ENCODE measurements at regions not wholly inside any gene's neighbourhood (a gene's known extent, or its start where the extent isn't known, plus 50 kb on each side); places are given as distances from the start of the nearest gene placed in this dataset.
"Not testable (repeated sequence)": the region's sequence is repeated elsewhere in the genome, so short reads cannot be mapped to it uniquely, and the experiment has no call there.

DNA sequence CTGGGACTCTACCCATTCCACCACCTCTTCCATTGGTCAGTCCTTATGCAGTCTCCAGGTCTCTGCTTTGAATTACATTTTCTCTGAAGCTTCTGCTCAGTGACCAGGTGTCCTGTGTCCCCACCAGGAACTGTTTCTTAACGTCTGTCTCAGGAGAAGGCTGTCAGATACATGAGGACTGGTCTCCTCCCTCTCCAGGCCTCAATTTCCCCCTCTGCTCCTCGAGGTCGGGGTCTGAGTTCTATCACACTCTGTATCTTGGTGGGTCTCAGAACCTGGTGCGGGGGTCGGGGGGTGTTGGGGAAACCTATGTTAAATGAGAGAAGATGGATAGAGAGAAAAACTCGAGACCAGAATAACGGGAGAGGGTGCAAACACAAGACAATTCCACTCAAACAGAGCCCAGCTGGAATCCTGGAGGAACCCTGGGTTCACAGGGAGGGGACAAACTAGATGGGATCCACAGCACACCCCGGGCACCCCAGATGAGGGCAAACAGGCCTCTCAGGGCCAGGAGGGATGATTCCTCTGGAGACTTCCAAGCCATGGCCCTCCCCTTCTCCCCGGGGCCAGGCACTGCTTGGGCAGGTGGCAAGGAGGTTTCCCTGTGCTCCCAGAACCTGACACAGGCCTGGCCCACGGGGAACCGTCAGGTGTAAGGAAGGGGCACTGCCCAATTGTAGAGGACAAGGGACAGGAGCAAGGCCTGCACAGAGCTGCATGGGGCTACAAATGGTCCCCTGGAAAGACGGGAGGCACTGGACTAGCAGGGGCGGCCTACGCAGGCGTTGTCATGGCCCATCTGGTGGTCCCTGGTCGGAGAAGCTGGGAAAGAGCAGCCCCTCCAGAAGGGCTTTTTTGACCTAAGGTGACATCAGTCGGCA lies 313.2 kb upstream of the DIO3 start:
- no peak for DNase-seq (ENCODE audit: low spot score)

GRCh38 chr14:101248840-101249675 lies 312.2 kb upstream of the DIO3 start:
- no peak for DNase-seq (ENCODE audit: low spot score)

- no peak for DNase-seq (ENCODE audit: low spot score)
These were observed 311.6 kb upstream of the DIO3 start for GRCh38 chr14:101249676-101250036.

GRCh38 chr14:101250336-101250947 lies 310.9 kb upstream of the DIO3 start:
- no peak for DNase-seq (ENCODE audit: low spot score)

DNA sequence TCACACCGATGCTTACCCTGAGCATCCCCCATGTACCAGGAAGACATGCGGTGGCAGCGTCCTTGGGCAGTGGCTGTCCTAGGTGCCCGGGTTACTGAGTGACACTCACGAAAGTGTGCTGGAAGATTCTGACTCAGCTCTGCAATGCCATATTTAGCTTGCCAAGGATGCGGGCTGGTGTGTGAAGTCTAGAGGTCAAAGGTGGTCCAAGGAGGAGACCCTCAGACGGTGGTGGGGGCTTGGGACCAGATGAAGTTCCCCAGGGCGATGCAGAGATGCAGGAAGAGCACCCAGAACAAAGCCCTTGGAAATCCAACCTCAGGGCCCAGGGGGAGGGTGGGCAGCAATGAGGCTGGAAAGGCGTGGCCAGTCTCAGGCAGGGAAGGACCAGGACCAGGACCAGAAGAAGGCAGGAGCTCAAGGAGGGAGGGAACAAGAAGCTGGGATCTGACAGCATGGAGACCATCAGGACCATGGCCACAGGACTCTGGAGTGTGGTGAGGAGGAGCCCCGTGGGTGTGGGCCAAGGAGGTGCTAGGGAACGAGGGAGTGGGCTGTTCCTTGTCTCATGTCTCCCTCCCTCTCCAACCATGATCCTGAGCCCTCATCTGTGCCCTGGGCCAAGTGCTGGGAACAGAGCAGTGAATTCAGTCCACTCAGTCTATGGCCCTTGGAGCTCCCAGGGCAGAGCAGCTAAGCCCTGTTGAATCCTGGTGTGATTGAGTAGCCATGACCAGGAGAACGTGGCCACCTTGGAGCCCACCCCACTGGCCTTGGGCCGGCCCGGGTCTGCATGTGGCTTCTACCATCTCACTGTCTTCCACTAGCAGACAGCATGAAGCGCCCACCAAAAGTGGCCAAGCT lies 310.1 kb upstream of the DIO3 start:
- DNase-seq (ENCODE audit: low spot score): no peak

GRCh38 chr14:101251812-101252442 lies 309.4 kb upstream of the DIO3 start:
- no peak for DNase-seq (ENCODE audit: low spot score)

- DNase-seq (ENCODE audit: low spot score): no peak
These were observed 308.7 kb upstream of the DIO3 start for GRCh38 chr14:101252443-101253214.

- no peak for DNase-seq (ENCODE audit: low spot score)
These were observed 307.3 kb upstream of the DIO3 start for GRCh38 chr14:101253948-101254347.

GRCh38 chr14:101254805-101255764 lies 306.2 kb upstream of the DIO3 start:
- no peak for DNase-seq (ENCODE audit: low spot score)

DNA sequence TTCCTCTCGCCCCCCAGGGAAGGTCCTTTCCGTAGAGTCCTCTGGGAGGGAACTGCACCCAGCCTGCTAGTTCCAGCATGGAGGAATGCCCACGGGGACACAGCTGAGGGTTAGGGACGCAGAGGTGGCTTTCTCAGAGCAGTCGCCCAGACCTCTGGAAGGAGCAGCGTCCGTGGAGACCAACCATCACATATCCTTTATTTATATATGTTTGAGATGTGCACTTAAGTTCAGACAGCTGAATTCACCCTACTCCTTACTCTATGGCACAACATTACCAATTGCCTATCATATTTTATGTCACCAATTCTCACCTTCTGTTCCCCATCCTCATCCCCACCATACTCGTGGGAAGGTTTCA lies 305.6 kb upstream of the DIO3 start:
- DNase-seq (ENCODE audit: low spot score): no peak

GRCh38 chr14:101256266-101256665 lies 305.0 kb upstream of the DIO3 start:
- no peak for DNase-seq (ENCODE audit: low spot score)

DNA sequence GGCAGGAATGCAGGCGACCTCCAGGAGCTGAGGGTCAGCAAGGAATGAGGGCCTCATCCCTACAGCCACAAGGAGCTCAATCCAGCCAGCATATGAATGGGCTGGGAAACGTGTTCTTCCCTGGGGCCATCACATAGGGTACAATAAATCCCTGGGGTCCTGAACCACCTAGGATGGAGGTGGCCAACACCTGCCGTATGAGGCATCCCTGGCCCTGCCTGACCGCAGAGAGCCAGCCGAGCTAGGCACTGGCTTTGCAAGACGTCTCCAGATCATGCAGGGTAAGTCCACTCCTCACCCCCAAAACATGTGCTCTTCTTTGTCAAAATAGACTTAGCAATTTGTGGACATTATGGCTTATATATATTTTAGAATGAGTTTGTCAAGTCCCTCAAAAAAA lies 303.7 kb upstream of the DIO3 start:
- no peak for DNase-seq (ENCODE audit: low spot score)

DNA sequence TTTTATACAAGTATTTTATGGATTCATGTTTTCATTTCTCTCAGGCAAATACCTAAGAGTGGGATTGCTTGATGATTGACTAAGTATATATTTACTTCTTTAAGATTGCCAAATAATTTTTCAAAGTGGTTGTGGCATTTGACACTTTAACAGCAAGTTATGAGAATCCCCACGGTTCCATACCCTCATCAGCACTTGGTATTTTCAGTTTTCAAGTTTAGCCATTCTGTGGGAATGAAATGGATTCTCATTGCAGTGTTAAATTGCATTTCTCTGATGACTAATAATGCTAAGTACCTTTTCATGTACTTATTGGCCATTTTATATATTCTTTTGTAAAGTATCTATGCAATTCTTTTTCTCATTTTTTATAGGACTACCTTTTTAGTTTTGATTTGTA lies 301.5 kb upstream of the DIO3 start:
- DNase-seq (ENCODE audit: low spot score): no peak

GRCh38 chr14:101266441-101266840 lies 294.9 kb upstream of the DIO3 start:
- DNase-seq (ENCODE audit: low spot score): not testable (repeated sequence)

- DNase-seq (ENCODE audit: low spot score): no peak
These were observed 288.2 kb upstream of the DIO3 start for GRCh38 chr14:101273091-101273490.

DNA sequence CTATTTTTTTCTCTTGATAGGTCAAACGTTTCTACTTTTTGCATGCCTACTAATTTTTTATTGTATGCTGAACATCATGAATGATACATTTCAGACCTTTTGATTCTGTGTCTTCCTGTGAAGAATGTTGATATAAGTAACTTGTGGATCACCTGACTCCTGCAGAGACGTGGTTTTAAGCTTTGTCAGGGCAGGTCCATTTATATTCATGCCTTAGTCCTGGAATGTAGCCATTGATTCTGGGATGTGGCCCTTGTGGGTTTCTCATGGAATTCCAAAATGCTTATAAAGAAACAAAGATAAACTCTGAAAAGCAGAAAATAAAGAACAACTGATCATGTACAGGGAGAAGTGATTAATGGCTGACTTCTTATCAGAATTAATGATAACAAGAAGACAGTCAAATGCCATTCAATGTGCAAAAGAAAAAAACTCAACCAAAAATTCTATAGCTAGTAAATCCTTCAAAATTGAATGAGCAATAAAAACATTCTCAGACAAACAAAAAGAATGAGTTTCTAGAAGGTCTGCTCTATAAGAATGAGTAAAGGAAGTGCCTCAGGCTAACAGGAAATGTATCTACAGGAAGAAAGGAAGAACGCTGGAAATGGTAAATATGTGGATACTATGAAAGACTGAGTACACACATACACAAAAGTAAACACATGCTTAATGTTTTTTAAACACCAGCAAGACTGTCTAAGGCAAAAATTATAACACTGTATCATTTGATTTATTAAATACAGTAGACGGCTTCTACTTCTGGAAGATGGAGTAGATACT lies 284.8 kb upstream of the DIO3 start:
- DNase-seq (ENCODE audit: low spot score): no peak

- no peak for DNase-seq (ENCODE audit: low spot score)
These were observed 278.9 kb upstream of the DIO3 start for GRCh38 chr14:101282418-101282817.

DNA sequence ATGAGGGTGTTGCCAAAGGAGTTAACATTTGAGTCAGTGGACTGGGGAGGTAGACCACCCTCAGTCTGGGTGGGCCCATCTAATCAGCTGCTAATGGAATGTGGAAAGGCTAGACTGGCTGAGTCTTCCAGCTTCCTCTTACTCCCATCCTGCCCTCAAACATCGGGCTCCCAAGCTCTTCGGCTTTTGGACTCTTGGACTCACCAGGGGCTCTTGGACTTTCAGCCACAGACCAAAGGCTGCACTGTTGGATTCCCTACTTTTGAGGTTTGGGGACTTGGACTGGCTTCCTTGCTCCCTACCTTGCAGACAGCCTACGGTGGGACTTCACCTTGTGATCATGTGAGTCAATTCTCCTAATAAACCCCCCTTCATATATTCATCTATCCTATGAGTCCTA lies 276.6 kb upstream of the DIO3 start:
- DNase-seq (ENCODE audit: low spot score): no peak
